Ectodermal cell (in vitro differentiated cells): ENCODE measurements at regions not wholly inside any gene's neighbourhood (a gene's known extent, or its start where the extent isn't known, plus 50 kb on each side); places are given as distances from the start of the nearest gene placed in this dataset.

ENCODE experiments used
- H3K27ac ChIP-seq: 2 replicates; pipeline ENCODE4 v1.7.0; 2013; ENCODE audit warnings: mild to moderate bottlenecking, low read depth, low read length; ENCODE audit not compliant: insufficient read depth, poor library complexity, severe bottlenecking
- H3K27me3 ChIP-seq: 2 replicates; pipeline ENCODE4 v1.7.0; 2013; ENCODE audit warnings: mild to moderate bottlenecking, low read length; ENCODE audit not compliant: insufficient read depth, control insufficient read depth, poor library complexity, severe bottlenecking
- H3K36me3 ChIP-seq: one replicate; pipeline ENCODE4 v1.7.0; 2013; ENCODE audit warnings: low read length; ENCODE audit not compliant: control insufficient read depth, insufficient read depth
- H3K4me1 ChIP-seq: one replicate; pipeline ENCODE4 v1.7.0; 2013; ENCODE audit warnings: low read length; ENCODE audit not compliant: control insufficient read depth, insufficient read depth
- H3K4me3 ChIP-seq: 2 replicates; pipeline ENCODE4 v1.7.0; 2013; ENCODE audit warnings: low read depth, low read length, control low read depth; ENCODE audit not compliant: insufficient read depth
- H3K9me3 ChIP-seq: 2 replicates; pipeline ENCODE4 v1.7.0; 2013; ENCODE audit warnings: mild to moderate bottlenecking, low read length, moderate library complexity; ENCODE audit not compliant: control insufficient read depth
- WGBS, 2 experiments: methylation state at CpG; one replicate each; pipeline ENCODE4 v1.1.7; 2013; ENCODE audit warnings: missing lambda C conversion rate in 2 of 2; 5-methylcytosine and 5-hydroxymethylcytosine counted together

DNA sequence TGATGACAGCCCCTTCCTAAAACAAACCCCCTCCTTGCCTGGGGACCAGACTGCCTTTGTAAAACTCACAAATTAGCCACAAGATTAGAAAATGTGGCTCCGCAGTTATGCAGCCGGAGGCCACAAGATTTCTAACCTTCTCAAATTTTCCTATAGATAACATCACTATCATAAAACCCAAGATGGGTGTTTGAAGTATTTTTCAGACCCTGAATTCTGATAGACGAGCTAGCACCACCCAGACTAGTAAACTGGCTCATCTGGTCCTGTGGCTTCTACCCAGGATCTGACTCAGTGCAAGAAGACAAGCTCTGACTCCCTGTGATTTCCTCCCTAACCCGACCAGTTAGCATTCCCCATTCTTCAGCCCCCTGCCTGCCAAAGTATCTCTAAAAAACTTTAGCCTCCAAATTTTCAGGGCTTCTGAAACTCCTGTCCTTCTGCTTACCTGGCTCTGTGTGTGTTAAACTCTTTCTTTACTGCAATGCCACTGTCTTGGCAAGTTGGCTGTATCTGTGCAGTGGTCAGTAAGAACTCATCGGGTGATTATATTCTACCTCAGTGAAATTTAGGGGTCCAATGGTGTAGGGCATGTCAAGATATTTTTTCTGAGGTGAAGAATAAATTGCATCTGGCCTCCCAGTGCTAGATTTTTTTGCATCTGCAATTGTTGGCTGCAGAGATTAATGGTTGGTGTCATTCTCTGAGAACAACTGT lies 102.1 kb downstream of the S1PR1 start:
- WGBS, 2 experiments, result 79 to 82% methylated on average over 5 of the region's 5 CpGs
- H3K4me1 ChIP-seq, result no peaks in the 10 kb centered on the region
- no peak overlapping the region for H3K4me3 ChIP-seq
- H3K36me3 ChIP-seq, result no peaks in the 10 kb centered on the region
- no peak overlapping the region for H3K27ac ChIP-seq
- H3K9me3 ChIP-seq, result no peaks in the 10 kb centered on the region
- no peaks in the 10 kb centered on the region for H3K27me3 ChIP-seq

DNA sequence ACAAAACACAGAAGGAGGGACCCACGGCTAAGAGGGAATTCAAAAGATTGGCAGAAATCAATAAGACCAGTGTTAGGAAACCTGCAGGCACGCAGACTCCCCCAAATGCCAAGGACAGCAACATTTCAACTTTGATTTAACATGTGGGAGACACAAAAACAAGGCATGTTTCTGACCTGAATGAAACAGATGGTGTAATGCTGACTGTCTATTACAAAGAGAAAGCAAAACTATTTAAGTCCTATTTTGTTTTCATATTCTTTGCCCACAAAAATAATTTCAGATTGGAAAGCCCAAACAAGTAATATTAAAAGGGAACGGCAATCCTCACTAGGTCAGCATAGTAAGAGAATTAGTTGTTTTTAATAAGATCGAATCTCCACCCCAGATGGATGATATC lies 107.9 kb downstream of the S1PR1 start:
- H3K4me3 ChIP-seq, result no peak overlapping the region
- no peaks in the 10 kb centered on the region for H3K27me3 ChIP-seq
- 93 to 96% methylated on average over 4 of the region's 4 CpGs for WGBS, 2 experiments
- no peak overlapping the region for H3K27ac ChIP-seq
- no peaks in the 10 kb centered on the region for H3K36me3 ChIP-seq
- H3K9me3 ChIP-seq, result no peaks in the 10 kb centered on the region
- no peaks in the 10 kb centered on the region for H3K4me1 ChIP-seq

DNA sequence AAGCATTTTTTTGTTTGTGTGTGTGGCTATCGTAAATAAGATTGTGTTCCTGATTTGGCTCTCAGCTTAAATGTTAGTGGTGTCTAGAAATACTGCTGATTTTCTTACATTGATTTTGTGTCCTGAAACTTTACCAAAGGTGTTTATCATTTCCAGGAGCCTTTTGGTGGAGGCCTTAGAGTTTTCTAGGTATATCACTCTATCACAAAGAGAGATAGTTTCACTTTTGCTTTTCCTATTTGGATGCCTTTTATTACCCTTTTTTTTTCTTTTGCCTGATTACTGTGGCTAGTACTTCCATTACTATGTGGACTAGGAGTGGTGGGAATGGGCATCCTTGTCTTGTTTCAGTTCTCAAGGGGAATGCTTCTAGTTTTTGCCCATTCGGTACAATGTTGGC lies 109.6 kb downstream of the S1PR1 start:
- Histone ChIP-seq H3K27ac (no peak overlapping the region), H3K4me1 (no peaks in the 10 kb centered on the region), H3K4me3 (no peak overlapping the region), H3K36me3 (no peaks in the 10 kb centered on the region), H3K27me3 (no peaks in the 10 kb centered on the region), H3K9me3 (no peaks in the 10 kb centered on the region)
- WGBS, 2 experiments, result 93 to 97% methylated on average over 2 of the region's 2 CpGs

DNA sequence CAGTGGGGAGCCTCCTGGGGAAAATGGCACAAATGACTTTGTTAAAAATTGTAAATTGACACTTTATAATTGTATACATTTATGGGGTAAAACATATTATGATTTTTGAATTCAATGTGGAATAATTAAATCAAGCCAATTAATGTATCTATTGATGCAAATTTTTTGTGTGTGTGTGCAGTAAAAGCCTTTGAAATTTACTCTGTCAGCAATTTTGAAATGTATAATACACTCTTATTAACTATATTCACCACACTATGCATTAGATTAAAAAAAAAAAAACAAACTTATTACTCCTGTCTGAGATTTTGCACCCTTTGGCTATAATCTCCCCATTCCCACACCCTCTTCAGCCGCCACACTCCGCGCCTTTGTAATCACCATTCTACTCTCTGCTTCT lies 119.2 kb downstream of the S1PR1 start:
- H3K36me3 ChIP-seq, result no peaks in the 10 kb centered on the region
- no peak overlapping the region for H3K4me3 ChIP-seq
- WGBS, 2 experiments, result 84 to 90% methylated on average over 2 to 3 of the region's 3 CpGs
- H3K27ac ChIP-seq, result no peak overlapping the region
- H3K27me3 ChIP-seq, result no peaks in the 10 kb centered on the region
- no peaks in the 10 kb centered on the region for H3K4me1 ChIP-seq
- H3K9me3 ChIP-seq, result no peaks in the 10 kb centered on the region

DNA sequence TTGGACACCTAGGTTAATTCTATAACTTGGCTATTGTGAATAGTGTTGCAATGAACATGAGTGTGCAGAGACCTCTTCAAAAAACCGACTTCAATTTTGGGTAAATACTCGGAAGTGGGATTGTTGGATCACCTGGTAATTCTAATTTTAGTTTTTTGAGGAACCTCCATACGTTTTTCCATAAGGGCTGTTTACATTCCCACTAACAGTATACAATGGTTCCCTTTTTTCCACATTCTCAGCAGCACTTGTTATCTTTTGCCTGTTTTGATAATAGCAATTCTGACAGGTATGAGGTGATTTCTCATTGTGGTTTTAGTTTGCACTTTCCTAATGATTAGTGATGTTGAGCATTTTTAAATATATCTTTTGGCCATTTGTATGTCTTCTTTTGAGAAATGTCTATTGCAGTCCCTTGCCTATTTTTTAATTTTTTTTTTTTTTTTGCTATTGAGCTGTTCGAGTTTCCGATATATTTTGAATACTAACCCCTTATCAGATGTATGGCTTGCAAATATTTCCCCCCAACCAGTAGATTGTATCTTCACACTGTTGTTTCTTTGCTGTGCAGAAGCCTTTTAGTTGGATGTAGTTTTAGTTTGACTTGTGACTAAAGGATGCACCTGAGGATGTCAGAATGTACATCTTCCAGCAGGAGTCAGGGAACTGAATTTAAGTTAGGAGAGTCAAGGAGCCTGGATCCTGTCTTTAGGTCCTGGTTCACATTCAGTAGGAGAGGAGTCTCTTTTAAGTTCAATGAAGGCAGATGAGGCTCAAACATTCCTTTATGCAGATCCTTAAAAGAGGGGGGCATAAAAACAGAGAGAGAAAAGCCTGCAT lies 120.0 kb downstream of the S1PR1 start:
- no peaks in the 10 kb centered on the region for H3K36me3 ChIP-seq
- H3K4me1 ChIP-seq, result no peaks in the 10 kb centered on the region
- no peak overlapping the region for H3K4me3 ChIP-seq
- 85 to 93% methylated on average over 5 of the region's 5 CpGs for WGBS, 2 experiments
- H3K9me3 ChIP-seq, result no peaks in the 10 kb centered on the region
- H3K27me3 ChIP-seq, result no peaks in the 10 kb centered on the region
- no peak overlapping the region for H3K27ac ChIP-seq

DNA sequence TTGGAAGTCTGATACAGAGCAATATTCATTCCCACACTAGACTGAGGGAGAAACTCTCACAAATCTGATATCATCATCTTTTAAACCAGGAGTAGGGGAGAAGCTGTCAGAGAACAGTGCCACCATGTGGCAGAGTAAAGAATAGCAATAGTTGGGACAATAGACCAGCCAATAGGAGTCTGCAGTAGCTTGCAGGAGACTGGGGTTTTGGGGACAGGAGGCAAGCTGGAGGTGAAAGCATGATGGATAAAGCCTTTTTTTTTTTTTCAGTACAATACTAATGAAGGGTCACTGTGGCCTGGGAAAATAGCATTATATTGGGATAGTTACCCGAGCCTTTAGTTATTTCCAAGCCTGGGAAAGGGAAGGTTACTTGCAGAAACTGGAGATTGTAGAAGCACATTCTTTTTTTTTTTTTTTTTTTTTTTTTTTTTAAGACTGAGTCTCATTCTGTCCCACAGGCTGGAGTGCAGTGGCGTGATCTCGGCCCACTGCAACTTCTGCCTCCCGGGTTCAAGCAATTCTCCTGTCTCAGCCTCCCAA lies 120.7 kb downstream of the S1PR1 start:
- H3K9me3 ChIP-seq, result no peaks in the 10 kb centered on the region
- no peaks in the 10 kb centered on the region for H3K36me3 ChIP-seq
- WGBS, 2 experiments, result 76 to 81% methylated on average over 3 of the region's 4 CpGs
- no peaks in the 10 kb centered on the region for H3K27me3 ChIP-seq
- no peak overlapping the region for H3K4me3 ChIP-seq
- no peaks in the 10 kb centered on the region for H3K4me1 ChIP-seq
- H3K27ac ChIP-seq, result no peak overlapping the region

DNA sequence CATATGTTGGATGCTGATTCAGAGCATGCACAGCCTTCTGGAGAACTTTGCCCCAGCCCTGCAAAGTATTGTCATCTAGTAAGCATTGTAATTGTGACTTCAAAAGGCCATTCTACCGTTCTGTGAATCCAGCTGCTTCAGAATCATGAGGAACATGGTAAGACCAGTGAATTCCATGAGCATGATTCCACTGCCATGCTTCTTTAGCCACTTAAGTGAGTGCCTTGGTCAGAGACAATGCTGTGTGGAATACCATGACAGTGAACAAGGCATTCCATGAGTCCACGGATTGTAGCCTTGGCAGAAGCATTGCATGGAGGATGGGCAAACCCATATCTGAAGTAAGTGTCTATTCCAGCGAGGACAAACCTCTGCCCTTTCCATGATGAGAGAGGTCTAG lies 123.7 kb downstream of the S1PR1 start:
- no peaks in the 10 kb centered on the region for H3K27me3 ChIP-seq
- H3K27ac ChIP-seq, result no peak overlapping the region
- no peaks in the 10 kb centered on the region for H3K9me3 ChIP-seq
- H3K4me3 ChIP-seq, result no peak overlapping the region
- 87 to 92% methylated on average over 3 of the region's 3 CpGs for WGBS, 2 experiments
- H3K4me1 ChIP-seq, result peaks cover 2% of the 10 kb centered on the region
- H3K36me3 ChIP-seq, result no peaks in the 10 kb centered on the region

DNA sequence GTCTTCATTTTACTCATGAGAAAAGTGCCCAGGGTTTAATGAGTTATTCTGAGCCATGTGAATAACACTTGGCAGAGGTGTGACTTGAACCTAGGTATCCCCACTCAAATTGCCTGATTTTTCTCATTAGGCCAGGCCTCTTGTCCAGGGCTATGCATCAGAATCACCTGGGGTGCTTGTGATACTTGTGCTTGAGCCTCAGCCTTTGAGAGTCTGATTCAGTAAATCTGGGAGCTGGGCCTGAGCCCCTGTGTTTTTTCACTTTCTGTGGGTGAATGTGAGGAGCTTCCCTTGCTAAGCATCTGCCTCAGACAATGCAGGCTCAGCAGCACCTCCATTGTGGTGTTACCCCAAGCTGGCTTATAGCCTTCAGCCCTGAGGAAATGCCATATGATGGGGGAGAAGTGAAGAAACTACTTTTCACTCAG lies 127.1 kb downstream of the S1PR1 start:
- Histone ChIP-seq H3K4me1 (peaks cover 2% of the 10 kb centered on the region), H3K9me3 (no peaks in the 10 kb centered on the region), H3K4me3 (no peak overlapping the region), H3K36me3 (no peaks in the 10 kb centered on the region), H3K27ac (no peak overlapping the region), H3K27me3 (no peaks in the 10 kb centered on the region)

DNA sequence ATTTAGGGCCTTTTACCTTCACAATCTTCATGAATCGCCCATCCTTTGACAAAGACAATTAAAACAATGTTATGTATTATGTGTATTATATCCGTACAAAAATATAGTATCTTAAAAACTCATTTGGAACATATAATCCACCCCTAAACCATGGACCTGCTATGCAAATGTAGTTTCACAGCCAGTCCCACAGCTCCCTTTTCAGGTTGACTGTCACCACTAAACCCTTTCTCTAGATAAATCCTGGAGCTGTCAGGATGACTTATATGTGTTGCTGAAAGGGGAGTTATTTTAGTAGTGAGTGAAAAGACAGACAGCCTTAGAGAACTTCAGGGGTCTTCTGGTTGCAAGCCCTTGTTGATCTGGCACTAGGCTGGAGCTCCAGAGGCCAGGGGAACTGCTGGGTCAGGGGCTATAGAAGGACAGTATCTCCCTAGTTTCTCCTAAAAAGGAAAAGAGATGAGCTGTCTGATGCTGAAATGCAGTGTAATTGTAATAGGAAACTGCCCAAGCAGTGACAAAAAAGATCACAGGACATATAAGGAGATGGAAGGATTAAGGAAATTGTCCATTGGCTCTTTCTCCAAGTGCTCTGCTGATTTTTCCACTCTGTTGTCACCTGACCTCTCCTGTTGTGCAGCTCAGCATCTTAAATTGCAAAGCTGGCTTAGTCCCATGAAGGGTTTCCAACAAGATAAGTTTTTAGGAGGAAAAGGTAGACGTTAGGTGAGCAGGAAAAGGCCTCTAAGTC lies 127.7 kb downstream of the S1PR1 start:
- Histone ChIP-seq H3K27me3 (no peaks in the 10 kb centered on the region), H3K4me1 (peaks cover 2% of the 10 kb centered on the region), H3K9me3 (no peaks in the 10 kb centered on the region), H3K27ac (no peak overlapping the region), H3K4me3 (no peak overlapping the region), H3K36me3 (no peaks in the 10 kb centered on the region)
- WGBS, 2 experiments, result 95 to 97% methylated on average over 2 of the region's 3 CpGs

DNA sequence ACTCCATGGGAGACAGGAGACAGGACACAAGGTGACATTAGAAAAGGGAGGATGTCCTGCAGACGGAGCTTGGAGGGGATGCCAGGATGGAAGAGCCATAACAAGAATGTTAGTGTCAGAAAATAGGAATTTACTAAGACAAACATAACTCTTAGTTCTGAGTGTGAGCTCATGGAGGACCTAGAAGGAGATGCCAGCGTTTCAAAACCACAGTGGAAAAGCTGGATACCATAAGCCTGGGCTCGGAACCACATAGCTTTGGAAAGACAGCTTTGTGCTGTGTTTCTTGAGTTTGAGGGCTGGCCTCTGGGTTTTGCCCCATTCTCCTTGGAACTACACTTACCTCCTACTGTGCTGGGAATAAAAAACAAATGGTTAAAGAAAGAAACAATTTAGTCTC lies 128.4 kb downstream of the S1PR1 start:
- no peaks in the 10 kb centered on the region for H3K27me3 ChIP-seq
- peaks cover 2% of the 10 kb centered on the region for H3K4me1 ChIP-seq
- no peaks in the 10 kb centered on the region for H3K36me3 ChIP-seq
- H3K4me3 ChIP-seq, result no peak overlapping the region
- WGBS, 2 experiments, result 91 to 98% methylated on average over 3 of the region's 3 CpGs
- H3K9me3 ChIP-seq, result no peaks in the 10 kb centered on the region
- no peak overlapping the region for H3K27ac ChIP-seq
